Inflammatory macrophage treated with lipopolysaccharide for 4 hours (primary cell): ENCODE measurements at regions not wholly inside any gene's neighbourhood (a gene's known extent, or its start where the extent isn't known, plus 50 kb on each side); places are given as distances from the start of the nearest gene placed in this dataset.
"Not testable (repeated sequence)": the region's sequence is repeated elsewhere in the genome, so short reads cannot be mapped to it uniquely, and the experiment has no call there.

Source experiments
- DNase-seq: peaks from one replicate; pipeline ENCODE4 v3.0.0-alpha.2; 2020

GRCh38 chr6:37078814-37079213 is 73.4 kb downstream of the FGD2 start:
- DNase-seq: no peak

GRCh38 chr6:37081042-37081607 is 75.7 kb downstream of the FGD2 start:
- no peak for DNase-seq

GRCh38 chr6:37082390-37083130 is 77.1 kb downstream of the FGD2 start:
- DNase-seq: no peak

- peak; percentile 95 for DNase-seq
Observed at GRCh38 chr6:37083243-37084138, 78.0 kb downstream of the FGD2 start.

GRCh38 chr6:37084665-37085064 is 79.2 kb downstream of the FGD2 start:
- DNase-seq: not testable (repeated sequence)

- DNase-seq: peak; percentile 83
Observed at GRCh38 chr6:37085198-37085597, 79.7 kb downstream of the FGD2 start.

- no peak for DNase-seq
Observed at GRCh38 chr6:37088897-37089296, 81.1 kb upstream of the PIM1 start.

- no peak for DNase-seq
Observed at GRCh38 chr6:37089783-37090182, 80.2 kb upstream of the PIM1 start.

- not testable (repeated sequence) for DNase-seq
Observed at GRCh38 chr6:37091104-37091503, 78.8 kb upstream of the PIM1 start.

GRCh38 chr6:37091586-37091985 is 78.4 kb upstream of the PIM1 start:
- peak; percentile 61 for DNase-seq

GRCh38 chr6:37092923-37093727 is 76.8 kb upstream of the PIM1 start:
- no peak for DNase-seq

GRCh38 chr6:37093728-37094069 is 76.3 kb upstream of the PIM1 start:
- DNase-seq: no peak

- peak; percentile 73 for DNase-seq
Observed at GRCh38 chr6:37095997-37096396, 74.0 kb upstream of the PIM1 start.

- DNase-seq: no peak
Observed at GRCh38 chr6:37097335-37097734, 72.6 kb upstream of the PIM1 start.

GRCh38 chr6:37099442-37099841 is 70.5 kb upstream of the PIM1 start:
- peak; percentile 87 for DNase-seq

GRCh38 chr6:37100745-37101144 is 69.2 kb upstream of the PIM1 start:
- DNase-seq: peak; percentile 73

GRCh38 chr6:37101991-37102298 is 68.0 kb upstream of the PIM1 start:
- DNase-seq: no peak

GRCh38 chr6:37102299-37103168 is 67.4 kb upstream of the PIM1 start:
- peak; percentile 79 for DNase-seq

- peak; percentile 80 for DNase-seq
Observed at GRCh38 chr6:37103169-37104039, 66.5 kb upstream of the PIM1 start.

GRCh38 chr6:37104824-37105147 is 65.2 kb upstream of the PIM1 start:
- no peak for DNase-seq
